GM19468 (cell line): ENCODE measurements at regions not wholly inside any gene's neighbourhood (a gene's known extent, or its start where the extent isn't known, plus 50 kb on each side); places are given as distances from the start of the nearest gene placed in this dataset.

Experiments
- ATAC-seq: cut with Tn5 transposase; IDR thresholded peaks from one replicate; pipeline ENCODE4 v1.9.1; 2021; ENCODE audit warnings: mild to moderate bottlenecking, moderate library complexity, moderate number of reproducible peaks; ENCODE audit not compliant: unreplicated experiment; ENCODE audit errors: extremely low read depth

GRCh38 chr13:33999811-34000605, 182.1 kb downstream of the RFC3 start:
- ATAC-seq = no peak

- no peak for ATAC-seq
These were observed 183.0 kb downstream of the RFC3 start for GRCh38 chr13:34000955-34001354.

- no peak for ATAC-seq
These were observed 183.4 kb downstream of the RFC3 start for GRCh38 chr13:34001389-34001788.

- ATAC-seq = no peak
These were observed 184.2 kb downstream of the RFC3 start for GRCh38 chr13:34002141-34002540.

- no peak for ATAC-seq
These were observed 185.0 kb downstream of the RFC3 start for GRCh38 chr13:34002924-34003323.

- no peak for ATAC-seq
These were observed 185.7 kb downstream of the RFC3 start for GRCh38 chr13:34003656-34004055.

GRCh38 chr13:34004676-34005075, 186.7 kb downstream of the RFC3 start:
- no peak for ATAC-seq

- ATAC-seq = no peak
These were observed 188.1 kb downstream of the RFC3 start for GRCh38 chr13:34006011-34006410.

GRCh38 chr13:34011552-34012085, 193.7 kb downstream of the RFC3 start:
- ATAC-seq = no peak

- ATAC-seq = no peak
These were observed 194.4 kb downstream of the RFC3 start for GRCh38 chr13:34012382-34012781.

- ATAC-seq = no peak
These were observed 195.1 kb downstream of the RFC3 start for GRCh38 chr13:34013061-34013460.

GRCh38 chr13:34017231-34017630, 199.3 kb downstream of the RFC3 start:
- no peak for ATAC-seq

GRCh38 chr13:34019870-34020269, 201.9 kb downstream of the RFC3 start:
- ATAC-seq = no peak

GRCh38 chr13:34020388-34020787, 202.4 kb downstream of the RFC3 start:
- ATAC-seq = no peak

GRCh38 chr13:34021619-34022018, 203.7 kb downstream of the RFC3 start:
- no peak for ATAC-seq

- ATAC-seq = no peak
These were observed 207.8 kb downstream of the RFC3 start for GRCh38 chr13:34025746-34026145.

GRCh38 chr13:34026308-34026707, 208.4 kb downstream of the RFC3 start:
- ATAC-seq = no peak

GRCh38 chr13:34028496-34029442, 210.8 kb downstream of the RFC3 start:
- ATAC-seq = no peak

- no peak for ATAC-seq
These were observed 212.8 kb downstream of the RFC3 start for GRCh38 chr13:34030782-34031181.

- no peak for ATAC-seq
These were observed 213.7 kb downstream of the RFC3 start for GRCh38 chr13:34031610-34032009.

GRCh38 chr13:34034411-34034810, 216.5 kb downstream of the RFC3 start:
- no peak for ATAC-seq
